ENCODE measurements at regions not wholly inside any gene's neighbourhood (a gene's known extent, or its start where the extent isn't known, plus 50 kb on each side); places are given as distances from the start of the nearest gene placed in this dataset.

DNA sequence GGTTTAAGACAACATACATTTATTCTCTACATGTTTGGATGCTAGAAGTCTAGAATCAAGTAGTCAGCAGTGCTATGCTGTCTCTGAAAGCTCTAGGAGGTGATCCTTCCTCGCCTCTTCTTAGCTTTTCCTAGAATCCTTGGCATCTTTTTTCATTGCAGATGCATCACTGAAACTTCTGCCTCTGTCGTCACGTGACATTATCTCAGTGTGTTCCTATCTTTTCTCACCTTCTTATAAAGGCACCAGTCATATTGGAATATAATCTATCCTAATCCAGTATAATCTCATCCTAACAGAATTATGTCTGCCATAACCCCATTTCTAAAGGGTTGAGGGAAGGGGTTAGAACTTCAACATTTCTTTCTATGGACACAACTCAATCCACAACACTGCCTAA, 851.2 kb upstream of the CRIM1 start:
- TF ChIP-seq EZH2 (IDR thresholded peaks at IDR 0.05; ENCODE audit: low read length, unreplicated experiment) = no peak
- TF ChIP-seq CTCF (conservative IDR thresholded peaks at IDR 0.05; ENCODE audit: low read depth, low read length) = no peak
- no peak for TF ChIP-seq EZH2phosphoT487 (IDR thresholded peaks at IDR 0.05; ENCODE audit: borderline replicate concordance, low read length)
